ENCODE measurements at regions not wholly inside any gene's neighbourhood (a gene's known extent, or its start where the extent isn't known, plus 50 kb on each side); places are given as distances from the start of the nearest gene placed in this dataset.

DNA sequence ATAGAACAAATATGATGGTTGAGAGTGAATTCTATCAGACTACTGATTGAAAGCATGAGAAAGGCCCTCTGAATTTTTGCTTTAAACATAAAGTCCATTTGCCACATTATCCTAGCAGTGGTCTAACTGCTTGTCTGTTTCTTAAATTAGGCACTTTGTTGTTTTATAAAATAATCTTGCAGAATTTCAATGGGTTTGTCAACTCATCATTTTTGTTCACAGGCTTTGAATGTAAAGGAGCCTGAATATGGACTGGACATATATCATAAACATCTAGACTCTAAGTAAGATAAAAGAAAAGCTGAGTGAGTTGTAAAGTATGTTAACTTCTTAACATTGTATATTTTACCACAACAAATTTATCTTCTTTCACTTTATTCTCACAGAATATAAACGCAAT lies 845.9 kb downstream of the SUCLG1 start:
- H3K4me1 ChIP-seq, result no peaks in the 10 kb centered on the region
- H3K27ac ChIP-seq, result no peak overlapping the region

DNA sequence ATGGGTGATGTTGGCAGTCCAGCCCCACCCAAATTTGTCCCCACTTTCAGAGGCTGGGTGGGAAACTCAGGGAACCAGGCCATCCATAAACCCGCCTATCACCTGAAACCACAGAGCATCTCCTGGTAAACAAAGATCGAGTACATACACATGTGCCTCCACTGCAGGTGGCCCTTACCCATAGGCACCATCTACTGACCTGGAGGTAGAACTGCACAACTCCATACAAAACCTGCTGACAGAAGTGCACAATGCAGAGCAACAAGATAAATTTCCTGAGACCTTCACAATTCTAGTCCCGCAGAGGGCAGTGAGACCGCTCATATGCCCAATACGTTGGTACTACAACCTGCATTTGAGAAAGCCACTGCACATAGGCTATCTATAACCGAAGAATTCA lies 856.3 kb downstream of the SUCLG1 start:
- WGBS, 2 donors, result 98% methylated on average over 6 of the region's 6 CpGs
- intact Hi-C loops (cut with DNase I; ENCODE audit: low total_unique reads), result no loop called here
- no peaks in the 10 kb centered on the region for H3K36me3 ChIP-seq (ENCODE audit: low read depth, missing control alignments)
- no peak for DNase-seq
- H3K27me3 ChIP-seq, result no peaks in the 10 kb centered on the region
- H3K4me1 ChIP-seq, result no peaks in the 10 kb centered on the region
- no peak overlapping the region for H3K27ac ChIP-seq
- H3K4me3 ChIP-seq, result no peak overlapping the region
- H3K9me3 ChIP-seq, result no peaks in the 10 kb centered on the region
- no peak for TF ChIP-seq POLR2A (IDR thresholded peaks at IDR 0.05)
- TF ChIP-seq, protein P1, sequence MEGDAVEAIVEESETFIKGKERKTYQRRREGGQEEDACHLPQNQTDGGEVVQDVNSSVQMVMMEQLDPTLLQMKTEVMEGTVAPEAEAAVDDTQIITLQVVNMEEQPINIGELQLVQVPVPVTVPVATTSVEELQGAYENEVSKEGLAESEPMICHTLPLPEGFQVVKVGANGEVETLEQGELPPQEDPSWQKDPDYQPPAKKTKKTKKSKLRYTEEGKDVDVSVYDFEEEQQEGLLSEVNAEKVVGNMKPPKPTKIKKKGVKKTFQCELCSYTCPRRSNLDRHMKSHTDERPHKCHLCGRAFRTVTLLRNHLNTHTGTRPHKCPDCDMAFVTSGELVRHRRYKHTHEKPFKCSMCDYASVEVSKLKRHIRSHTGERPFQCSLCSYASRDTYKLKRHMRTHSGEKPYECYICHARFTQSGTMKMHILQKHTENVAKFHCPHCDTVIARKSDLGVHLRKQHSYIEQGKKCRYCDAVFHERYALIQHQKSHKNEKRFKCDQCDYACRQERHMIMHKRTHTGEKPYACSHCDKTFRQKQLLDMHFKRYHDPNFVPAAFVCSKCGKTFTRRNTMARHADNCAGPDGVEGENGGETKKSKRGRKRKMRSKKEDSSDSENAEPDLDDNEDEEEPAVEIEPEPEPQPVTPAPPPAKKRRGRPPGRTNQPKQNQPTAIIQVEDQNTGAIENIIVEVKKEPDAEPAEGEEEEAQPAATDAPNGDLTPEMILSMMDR (IDR thresholded peaks at IDR 0.05), result no peak

More for the DNA sequence above, 845.9 kb downstream of the SUCLG1 start:
- 76 to 87% methylated on average over 1 of the region's 1 CpG for WGBS, 2 donors
- DNase-seq, result no peak
- TF ChIP-seq POLR2A (IDR thresholded peaks at IDR 0.05), result no peak
- TF ChIP-seq, protein P1 (IDR thresholded peaks at IDR 0.05), result no peak
- H3K36me3 ChIP-seq (ENCODE audit: low read depth, missing control alignments), result no peaks in the 10 kb centered on the region
- H3K9me3 ChIP-seq, result no peaks in the 10 kb centered on the region
- no peak overlapping the region for H3K4me3 ChIP-seq
- no peaks in the 10 kb centered on the region for H3K27me3 ChIP-seq
- intact Hi-C loops (cut with DNase I; ENCODE audit: low total_unique reads), result no loop called here

DNA sequence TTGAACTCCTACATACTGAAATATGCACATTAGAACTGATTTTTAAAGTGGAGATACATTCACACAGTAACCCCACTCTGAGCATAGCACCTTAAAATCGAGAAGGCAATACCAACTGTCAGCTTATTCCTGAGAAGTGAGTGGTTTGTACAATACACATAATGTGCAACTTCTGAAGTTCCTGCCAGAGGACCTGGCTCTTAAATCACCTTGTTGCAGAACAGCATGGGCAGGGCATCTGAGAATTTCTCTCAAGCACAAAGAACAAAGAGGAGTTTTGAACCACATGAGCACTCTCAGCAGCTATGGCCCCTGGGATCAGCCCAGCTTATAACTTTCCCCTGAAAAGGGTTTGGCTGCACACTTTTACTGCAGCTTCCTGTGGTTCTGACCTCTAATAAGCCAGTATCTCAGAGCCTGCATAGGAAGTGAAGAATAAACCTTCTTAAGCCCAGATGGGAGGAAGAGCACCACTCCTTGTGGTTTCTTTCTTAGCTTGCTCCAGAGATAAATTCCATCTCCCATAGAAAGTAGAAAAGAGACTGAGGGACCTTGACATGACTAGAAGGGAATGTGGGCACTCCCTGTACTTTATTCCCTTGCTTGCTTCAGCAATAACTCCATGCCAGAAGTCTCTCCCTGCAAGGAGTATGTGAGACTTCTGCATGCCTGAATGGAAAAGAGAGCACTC lies 862.3 kb downstream of the SUCLG1 start:
- no peak overlapping the region for H3K4me3 ChIP-seq
- no peaks in the 10 kb centered on the region for H3K4me1 ChIP-seq
- TF ChIP-seq, protein P1 (IDR thresholded peaks at IDR 0.05), result no peak
- TF ChIP-seq POLR2A (IDR thresholded peaks at IDR 0.05), result no peak
- intact Hi-C loops (cut with DNase I; ENCODE audit: low total_unique reads), result no loop called here
- H3K9me3 ChIP-seq, result no peaks in the 10 kb centered on the region
- H3K36me3 ChIP-seq (ENCODE audit: low read depth, missing control alignments), result no peaks in the 10 kb centered on the region
- no peak for DNase-seq
- whole genome bisulfite sequencing, 2 donors, result 74 to 90% methylated on average over 1 of the region's 1 CpG
- H3K27ac ChIP-seq, result no peak overlapping the region
- H3K27me3 ChIP-seq, result no peaks in the 10 kb centered on the region

DNA sequence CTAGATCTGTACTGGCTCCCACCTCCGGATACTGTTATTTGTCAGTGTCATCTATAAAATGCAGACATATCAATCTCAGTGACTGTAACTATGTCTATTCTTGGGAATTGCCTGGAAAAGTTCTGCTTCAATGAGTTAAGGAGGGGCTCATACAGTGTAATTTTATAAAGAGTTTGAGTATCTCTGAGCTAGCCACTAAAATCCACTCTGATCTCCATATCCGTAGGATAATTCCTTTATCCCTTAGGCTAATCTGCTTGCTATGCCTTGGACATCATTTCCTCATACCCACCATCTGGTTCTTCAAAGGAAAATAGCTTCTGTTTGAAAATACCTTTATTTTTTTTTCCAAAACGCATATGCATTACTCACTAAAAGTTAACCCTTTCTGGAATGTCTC lies 863.2 kb downstream of the SUCLG1 start:
- Histone ChIP-seq H3K4me3 (no peak overlapping the region), H3K27ac (no peak overlapping the region), H3K27me3 (no peaks in the 10 kb centered on the region), H3K36me3 (ENCODE audit: low read depth, missing control alignments) (no peaks in the 10 kb centered on the region), H3K9me3 (no peaks in the 10 kb centered on the region), H3K4me1 (no peaks in the 10 kb centered on the region)
- WGBS, 2 donors, result 64 to 74% methylated on average over 3 of the region's 3 CpGs
- TF ChIP-seq POLR2A (IDR thresholded peaks at IDR 0.05), result no peak
- TF ChIP-seq, protein P1 (IDR thresholded peaks at IDR 0.05), result no peak
- DNase-seq, result no peak
- intact Hi-C loops (cut with DNase I; ENCODE audit: low total_unique reads), result no loop called here

DNA sequence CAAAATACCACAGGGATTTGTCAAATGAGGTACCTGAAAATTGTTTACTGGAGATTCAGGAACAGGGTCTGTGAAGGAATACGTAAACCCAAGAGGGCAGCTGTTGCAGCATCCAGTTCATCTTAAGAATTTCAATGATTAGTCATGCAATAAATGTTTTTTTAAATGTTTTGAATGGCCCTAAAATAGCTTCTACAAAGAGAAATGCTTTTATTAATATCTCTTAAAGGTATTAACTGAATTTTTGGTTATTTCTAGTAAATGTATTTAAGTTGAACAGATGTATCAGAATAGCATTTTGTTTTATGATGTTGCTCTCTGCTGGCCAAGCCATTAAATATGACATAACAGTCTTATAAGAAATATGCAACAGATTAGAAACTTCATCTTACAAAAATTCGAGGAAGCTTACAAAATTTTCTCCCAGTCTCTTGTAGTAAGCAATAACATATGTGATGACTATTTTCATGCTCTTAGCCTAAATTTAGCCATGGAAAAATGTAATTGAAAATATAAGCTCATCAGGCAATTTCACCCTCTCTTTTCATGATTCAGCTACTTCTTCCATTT lies 863.9 kb downstream of the SUCLG1 start:
- intact Hi-C loops (cut with DNase I; ENCODE audit: low total_unique reads), result no loop called here

More for the DNA sequence above, 863.9 kb downstream of the SUCLG1 start:
- WGBS, 2 donors, result 65 to 72% methylated on average over 2 of the region's 2 CpGs
- TF ChIP-seq, protein P1 (IDR thresholded peaks at IDR 0.05), result no peak
- TF ChIP-seq POLR2A (IDR thresholded peaks at IDR 0.05), result no peak
- no peak for DNase-seq
- H3K36me3 ChIP-seq (ENCODE audit: low read depth, missing control alignments), result no peaks in the 10 kb centered on the region
- no peaks in the 10 kb centered on the region for H3K27me3 ChIP-seq
- no peak overlapping the region for H3K4me3 ChIP-seq
- no peak overlapping the region for H3K27ac ChIP-seq
- H3K4me1 ChIP-seq, result no peaks in the 10 kb centered on the region
- H3K9me3 ChIP-seq, result no peaks in the 10 kb centered on the region

Measured in testis (tissue), 2 donors.